Stomach (tissue), 8 donors: ENCODE measurements at regions not wholly inside any gene's neighbourhood (a gene's known extent, or its start where the extent isn't known, plus 50 kb on each side); places are given as distances from the start of the nearest gene placed in this dataset.

ENCODE experiments used
- DNase-seq, 2 donors: peaks; one replicate each; pipeline versions ENCODE4 v3.0.0 to v3.0.0-alpha.2; 2013 to 2019
- H3K27ac ChIP-seq, 5 donors: fragments of 200-600 bp in 4 of 5; sonication (generic) in 4 of 5; one replicate each; pipeline ENCODE4 v1.5.1; 2013 to 2019; ENCODE audit warnings: mild to moderate bottlenecking in 1 of 5, moderate library complexity in 1 of 5
- H3K27me3 ChIP-seq, 3 donors: fragments of 200-600 bp; sonication (generic); one replicate each; pipeline ENCODE4 v1.5.1; 2017 to 2019; ENCODE audit warnings: mixed run types in 1 of 3
- H3K36me3 ChIP-seq, 4 donors: fragments of 200-600 bp; sonication (generic); 1 replicate in 3 of 4; 2 replicates in 1 of 4; pipeline ENCODE4 v1.5.1; 2016 to 2019
- H3K4me1 ChIP-seq, 4 donors: fragments of 200-600 bp; sonication (generic); one replicate each; pipeline ENCODE4 v1.5.1; 2016 to 2019
- H3K4me3 ChIP-seq, 4 donors: fragments of 200-600 bp; sonication (generic) in 3 of 4; one replicate each; pipeline ENCODE4 v1.5.1; 2016 to 2019; ENCODE audit warnings: mild to moderate bottlenecking in 1 of 4
- H3K9me3 ChIP-seq, 4 donors: fragments of 200-600 bp; sonication (generic); one replicate each; pipeline ENCODE4 v1.5.1; 2016 to 2019
- CTCF ChIP-seq, 7 experiments: fragments of 450-650 bp in 4 of 7; fragments of 200-600 bp in 3 of 7; sonication (generic) in 3 of 7; IDR thresholded peaks; one replicate each; pipeline ENCODE4 v1.5.1; 2016 to 2019; ENCODE audit warnings: antibody characterized with exemption in 7 of 7, control low read depth in 2 of 7, mild to moderate bottlenecking in 1 of 7
- EP300 ChIP-seq: sonication (generic); formaldehyde crosslinking; IDR thresholded peaks from one replicate; pipeline ENCODE4 v1.6.1; 2017; ENCODE audit warnings: antibody characterized with exemption
- POLR2A ChIP-seq, 4 donors: fragments of 450-650 bp; IDR thresholded peaks; one replicate each; pipeline ENCODE4 v1.6.1; 2016; ENCODE audit warnings: antibody characterized with exemption in 4 of 4, control low read depth in 2 of 4, mild to moderate bottlenecking in 1 of 4, moderate library complexity in 1 of 4
- POLR2AphosphoS5 ChIP-seq, 3 donors: sonication (generic); formaldehyde crosslinking; IDR thresholded peaks; one replicate each; pipeline ENCODE4 v1.6.1; 2016; ENCODE audit warnings: antibody characterized with exemption in 3 of 3
- WGBS, 5 donors: extraction: QIAGEN DNeasy Blood & Tissue Kit in 3 of 5; methylation state at CpG; one replicate each; pipeline versions ENCODE4 v1.1.5 to v1.1.7; 2013 to 2018; 5-methylcytosine and 5-hydroxymethylcytosine counted together
- intact Hi-C: fragments of 100-400 bp; cut with DNase I; formaldehyde crosslinking; loops from one replicate; pipeline ENCODE4 v1.15.1; 2023; ENCODE audit warnings: low total_unique reads
- donor health status: healthy with polysubstance abuse.
- donor health status: Bipolar disorder and iron deficiency.
- donor health status: healthy.

- Histone ChIP-seq H3K27me3 (no peaks in the 10 kb centered on the region), H3K4me1 (peaks cover 0 to 51% (median 14%) of the 10 kb centered on the region in 4 donors), H3K9me3 (no peaks in the 10 kb centered on the region), H3K27ac (peak overlapping the region in 3 of 5 donors; percentile 14 to 79 (median 62)), H3K36me3 (no peaks in the 10 kb centered on the region), H3K4me3 (no peak overlapping the region)
- 64 to 74% (median 72%) methylated on average over 11 of the region's 11 CpGs for WGBS, 5 donors
- intact Hi-C loops: no loop called here
- TF ChIP-seq POLR2AphosphoS5 (IDR thresholded peaks at IDR 0.05) (peak in 1 of 3 donors; percentile 36), POLR2A (IDR thresholded peaks at IDR 0.05) (no peak)
- peak in 1 of 2 donors; percentile 73 for DNase-seq
These were observed 67.3 kb downstream of the RHOU start for GRCh38 chr1:228802386-228803220.

GRCh38 chr1:228803421-228803820, 68.1 kb downstream of the RHOU start:
- 88 to 100% (median 93%) methylated on average over 6 of the region's 6 CpGs for WGBS, 5 donors
- Histone ChIP-seq H3K27ac (peak overlapping the region in 1 of 5 donors; percentile 79), H3K4me3 (no peak overlapping the region), H3K9me3 (no peaks in the 10 kb centered on the region), H3K27me3 (no peaks in the 10 kb centered on the region), H3K4me1 (peaks cover 0 to 42% (median 14%) of the 10 kb centered on the region in 4 donors), H3K36me3 (no peaks in the 10 kb centered on the region)
- intact Hi-C loops: no loop called here
- TF ChIP-seq CTCF (IDR thresholded peaks at IDR 0.05): no peak
- no peak for TF ChIP-seq EP300
- TF ChIP-seq POLR2AphosphoS5 (IDR thresholded peaks at IDR 0.05): no peak
- TF ChIP-seq POLR2A (IDR thresholded peaks at IDR 0.05): no peak
- DNase-seq: no peak

- intact Hi-C loops: no loop called here
- 89 to 100% (median 100%) methylated on average over 1 of the region's 1 CpG for WGBS, 5 donors
- no peak for DNase-seq
These were observed 68.9 kb downstream of the RHOU start for GRCh38 chr1:228804173-228804572.

GRCh38 chr1:228804640-228805413, 69.5 kb downstream of the RHOU start:
- Histone ChIP-seq H3K4me1 (peaks cover 0 to 45% (median 18%) of the 10 kb centered on the region in 4 donors), H3K36me3 (no peaks in the 10 kb centered on the region), H3K27me3 (no peaks in the 10 kb centered on the region), H3K9me3 (no peaks in the 10 kb centered on the region), H3K4me3 (no peak overlapping the region), H3K27ac (peak overlapping the region in 2 of 5 donors; percentile 18 to 24)
- TF ChIP-seq POLR2A (IDR thresholded peaks at IDR 0.05) (no peak), CTCF (IDR thresholded peaks at IDR 0.05) (no peak), EP300 (no peak), POLR2AphosphoS5 (IDR thresholded peaks at IDR 0.05) (no peak)
- intact Hi-C loops: no loop called here
- WGBS, 5 donors: 41 to 52% (median 45%) methylated on average over 11 of the region's 11 CpGs
- peak; percentile 34 to 74 for DNase-seq

More at GRCh38 chr1:228804173-228804572, 68.9 kb downstream of the RHOU start:
- no peaks in the 10 kb centered on the region for H3K9me3 ChIP-seq
- H3K4me3 ChIP-seq: no peak overlapping the region
- H3K4me1 ChIP-seq: peaks cover 0 to 42% (median 14%) of the 10 kb centered on the region in 4 donors
- TF ChIP-seq POLR2AphosphoS5 (IDR thresholded peaks at IDR 0.05): no peak
- no peak for TF ChIP-seq EP300
- no peak for TF ChIP-seq POLR2A (IDR thresholded peaks at IDR 0.05)
- no peak for TF ChIP-seq CTCF (IDR thresholded peaks at IDR 0.05)
- H3K27me3 ChIP-seq: no peaks in the 10 kb centered on the region
- H3K27ac ChIP-seq: no peak overlapping the region
- no peaks in the 10 kb centered on the region for H3K36me3 ChIP-seq
